GM21526 (cell line): ENCODE measurements at regions not wholly inside any gene's neighbourhood (a gene's known extent, or its start where the extent isn't known, plus 50 kb on each side); places are given as distances from the start of the nearest gene placed in this dataset.

ENCODE experiments used
- ATAC-seq: cut with Tn5 transposase; IDR thresholded peaks from one replicate; pipeline ENCODE4 v1.9.1; 2021; ENCODE audit warnings: moderate library complexity; ENCODE audit not compliant: unreplicated experiment, low FRiP score

DNA sequence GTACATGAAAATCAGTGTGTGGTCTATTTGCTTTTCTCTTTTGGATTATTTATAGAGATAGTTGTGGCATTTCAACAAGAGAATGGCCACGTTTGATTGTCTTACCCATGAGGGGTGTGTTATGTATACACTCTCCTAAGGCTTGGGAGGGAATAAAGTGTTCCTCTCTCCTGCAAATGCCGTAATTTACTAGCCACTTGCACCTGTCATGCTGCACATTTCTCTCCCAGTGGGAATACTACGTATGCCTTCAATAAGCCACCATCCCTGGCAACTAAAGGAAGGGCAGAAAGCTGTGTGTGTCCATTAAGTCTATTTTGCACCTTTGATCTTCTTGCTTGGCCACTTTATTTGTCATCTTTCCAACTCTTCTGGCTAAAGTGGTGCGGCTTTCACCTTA is 541.2 kb downstream of the QKI start:
- no peak for ATAC-seq

DNA sequence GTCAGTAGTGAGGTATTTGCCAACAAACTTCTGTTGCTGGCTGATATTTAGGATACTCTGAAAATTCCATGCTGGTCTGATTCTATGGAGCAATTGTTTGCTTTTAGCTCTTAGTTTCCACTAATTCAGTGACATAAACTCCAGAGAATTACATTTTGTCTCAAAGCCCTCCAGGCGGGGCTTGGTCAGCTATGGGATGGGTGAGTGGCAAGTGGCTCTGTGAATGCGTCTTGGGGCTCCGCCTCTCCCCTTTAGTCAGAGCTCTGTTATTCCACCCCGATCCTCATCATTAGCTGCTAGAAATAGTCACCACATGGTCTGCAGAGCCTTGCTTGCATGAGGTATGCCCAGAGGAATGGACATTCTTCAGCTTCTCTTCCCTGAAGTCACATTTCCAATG is 540.6 kb downstream of the QKI start:
- no peak for ATAC-seq

DNA sequence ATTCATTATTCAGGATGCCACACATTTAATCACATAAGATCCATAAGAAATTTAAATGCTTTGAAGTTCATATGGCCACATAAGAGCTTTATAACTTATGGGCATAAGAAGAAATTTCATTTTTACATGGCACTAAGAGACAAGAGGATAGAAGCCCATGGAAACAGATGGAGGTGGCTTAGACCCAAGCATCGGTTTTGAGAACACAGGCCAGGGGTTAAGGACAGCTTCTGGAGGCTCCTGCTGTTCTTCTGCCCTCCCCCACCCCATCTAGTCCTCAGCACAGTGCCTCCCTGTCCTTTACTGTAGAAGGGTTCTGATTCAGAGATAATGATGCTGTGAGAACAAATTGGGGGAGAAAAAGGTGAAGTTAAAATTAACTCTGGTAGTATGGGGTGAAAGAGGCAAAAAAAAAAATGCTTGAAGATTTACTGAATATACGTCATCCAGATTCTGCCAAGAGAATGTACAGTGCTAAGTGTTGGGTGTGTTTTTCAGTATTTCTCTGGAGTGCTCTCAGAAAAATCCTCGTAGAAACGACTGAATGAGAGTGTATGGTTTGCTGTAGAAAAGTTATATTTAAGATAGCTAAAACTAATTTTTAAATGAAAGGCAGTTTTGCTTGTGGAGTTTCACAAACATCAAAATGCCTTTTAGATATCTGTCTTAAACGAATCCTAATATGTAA is 539.7 kb downstream of the QKI start:
- no peak for ATAC-seq

DNA sequence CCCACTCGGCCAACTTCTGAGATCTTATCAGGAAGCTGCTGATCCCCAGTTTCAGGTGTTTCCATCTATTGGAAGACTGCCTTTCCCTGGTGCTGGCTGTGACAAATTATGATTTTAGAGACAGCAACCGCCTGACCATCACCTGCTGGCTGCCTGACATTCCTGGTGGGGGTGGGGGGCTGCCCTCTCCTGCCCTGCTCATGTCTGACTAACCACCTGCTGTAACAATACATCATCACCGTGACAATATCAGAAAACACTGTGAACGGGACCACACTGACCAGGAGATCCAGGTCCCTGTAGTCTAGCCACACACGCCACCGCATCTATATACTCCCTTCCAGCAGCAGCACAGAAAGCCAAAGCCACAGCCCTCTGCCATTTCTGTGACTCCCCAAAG is 537.5 kb downstream of the QKI start:
- no peak for ATAC-seq

DNA sequence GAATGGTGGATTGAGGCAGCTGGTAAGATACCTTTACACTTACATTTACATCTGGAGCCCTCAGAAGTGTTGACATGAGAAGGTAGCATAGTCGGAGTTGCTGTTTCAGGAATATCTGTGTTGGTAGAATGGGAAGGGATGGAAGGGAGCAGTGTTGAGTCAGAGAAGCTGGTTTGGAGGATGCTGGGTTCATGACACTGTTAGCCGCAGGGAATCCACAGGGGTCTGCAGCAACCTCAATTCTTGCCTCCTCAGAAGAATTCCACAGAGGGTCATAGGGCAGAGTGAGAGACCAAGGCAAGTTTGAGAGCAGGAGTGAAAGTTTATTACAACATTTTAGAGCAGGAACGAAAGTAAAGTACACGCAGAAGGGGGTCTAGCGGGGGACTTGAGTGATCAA is 536.8 kb downstream of the QKI start:
- no peak for ATAC-seq

DNA sequence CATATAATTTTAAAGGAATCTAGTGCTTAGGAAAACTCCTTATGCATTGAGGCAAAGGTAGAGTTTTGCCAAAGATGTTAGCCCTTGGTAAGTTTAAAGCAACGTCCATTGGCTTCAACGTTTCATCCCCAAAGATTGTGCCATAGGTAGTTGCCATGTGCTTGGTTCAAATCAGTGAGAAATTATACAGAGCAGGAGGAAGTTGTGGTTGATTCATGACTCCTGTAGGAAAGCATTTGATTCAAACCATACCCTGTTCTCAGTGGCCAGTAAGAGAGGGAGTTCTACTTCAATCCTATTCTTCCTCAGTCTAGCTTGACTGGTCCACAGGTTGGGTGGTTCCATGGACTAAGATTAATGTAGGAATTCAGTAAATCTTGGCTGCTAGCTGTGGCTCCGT is 535.6 kb downstream of the QKI start:
- no peak for ATAC-seq

DNA sequence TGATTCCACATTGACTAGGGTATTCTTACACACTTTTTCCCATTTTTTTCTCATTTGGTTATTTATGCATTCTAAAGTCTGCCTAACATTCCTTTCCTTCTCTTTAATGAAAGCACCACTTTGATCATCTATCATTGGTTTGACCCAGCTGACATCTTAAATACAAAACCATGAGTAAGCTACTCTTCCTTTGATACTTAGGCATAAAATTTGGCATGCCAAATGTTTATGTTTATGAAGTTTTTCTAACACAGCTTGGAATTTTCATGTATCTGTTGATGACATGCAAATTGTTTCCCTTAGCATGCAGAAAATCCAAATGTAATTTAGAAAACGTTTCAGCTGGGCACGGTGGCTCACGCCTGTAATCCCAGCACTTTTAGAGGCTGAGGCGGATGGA is 534.9 kb downstream of the QKI start:
- ATAC-seq, result no peak

DNA sequence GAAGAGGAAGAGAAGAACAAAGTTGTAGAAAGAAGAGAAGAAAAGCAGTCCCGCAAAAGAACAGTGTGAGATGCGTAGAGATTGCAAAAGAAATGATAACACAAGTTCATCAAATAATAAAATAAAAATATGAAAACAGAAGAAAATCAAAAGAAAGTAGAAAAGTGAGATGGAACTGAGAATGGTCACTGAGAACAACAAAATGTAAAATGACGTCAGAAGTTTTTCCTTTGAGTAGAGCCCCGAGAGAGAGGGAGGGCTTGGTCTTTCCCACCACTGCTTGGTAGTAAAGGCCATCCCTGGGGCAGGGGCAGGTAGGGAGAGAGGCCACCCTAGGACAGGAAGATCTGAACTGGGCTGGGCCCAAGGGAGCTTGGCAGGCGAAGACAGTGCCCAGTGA is 533.7 kb downstream of the QKI start:
- ATAC-seq, result no peak

DNA sequence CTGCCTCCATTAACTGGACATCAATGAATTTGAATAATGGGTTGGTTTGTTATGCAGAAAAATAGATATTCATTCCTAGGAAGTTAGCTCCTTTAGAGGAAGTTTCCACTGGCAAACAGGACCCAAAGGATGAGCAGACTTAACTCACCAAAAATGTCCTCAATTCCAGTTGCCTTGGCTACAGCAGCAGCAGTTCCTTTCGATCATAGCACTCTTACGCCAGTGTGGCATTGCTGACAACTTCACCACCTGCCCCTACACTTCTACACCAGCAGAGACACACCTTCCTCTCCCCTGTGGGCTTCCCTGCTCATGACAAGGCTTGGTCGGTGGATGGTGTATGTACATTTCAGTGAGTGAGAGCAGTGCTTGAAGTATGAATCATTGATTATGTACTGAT is 532.8 kb downstream of the QKI start:
- no peak for ATAC-seq

DNA sequence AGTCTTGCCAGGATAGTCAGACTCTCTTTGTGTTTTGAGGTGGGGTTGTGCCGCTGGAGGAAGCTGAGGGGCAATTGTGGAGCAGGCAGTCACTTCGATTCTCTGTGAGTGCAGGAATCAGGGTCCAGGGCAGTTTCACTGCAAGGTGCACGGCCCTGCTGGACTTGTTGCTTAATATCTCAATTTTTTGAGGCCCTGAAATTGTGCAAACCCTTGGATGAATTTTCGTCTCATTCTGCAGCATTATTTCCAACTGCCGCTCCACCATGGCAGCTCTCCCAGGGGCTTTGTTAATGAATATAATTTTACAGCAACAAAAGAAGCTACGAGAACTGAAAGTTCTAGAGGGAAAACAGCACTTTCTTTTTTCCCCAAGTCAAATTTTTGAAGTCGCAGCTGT is 531.9 kb downstream of the QKI start:
- no peak for ATAC-seq

DNA sequence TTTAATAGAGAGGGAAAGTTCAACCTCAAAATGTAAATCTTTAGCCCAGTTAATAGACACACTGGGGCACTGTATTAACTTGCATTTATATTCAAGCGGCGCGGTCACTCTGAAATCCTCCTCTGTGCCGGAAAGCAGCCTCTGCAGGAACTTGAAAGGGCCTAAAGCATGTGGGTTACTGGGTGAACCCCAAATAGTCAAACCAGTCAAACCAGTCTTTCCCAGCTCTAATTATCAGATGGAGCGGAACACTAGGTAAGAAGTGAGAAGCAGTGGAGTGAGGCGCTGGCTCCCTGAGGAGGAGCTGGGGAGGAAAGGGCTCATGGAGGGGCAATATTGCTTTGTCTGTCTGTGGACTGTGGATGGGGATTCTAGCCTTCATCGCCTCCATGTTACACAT is 531.3 kb downstream of the QKI start:
- no peak for ATAC-seq

DNA sequence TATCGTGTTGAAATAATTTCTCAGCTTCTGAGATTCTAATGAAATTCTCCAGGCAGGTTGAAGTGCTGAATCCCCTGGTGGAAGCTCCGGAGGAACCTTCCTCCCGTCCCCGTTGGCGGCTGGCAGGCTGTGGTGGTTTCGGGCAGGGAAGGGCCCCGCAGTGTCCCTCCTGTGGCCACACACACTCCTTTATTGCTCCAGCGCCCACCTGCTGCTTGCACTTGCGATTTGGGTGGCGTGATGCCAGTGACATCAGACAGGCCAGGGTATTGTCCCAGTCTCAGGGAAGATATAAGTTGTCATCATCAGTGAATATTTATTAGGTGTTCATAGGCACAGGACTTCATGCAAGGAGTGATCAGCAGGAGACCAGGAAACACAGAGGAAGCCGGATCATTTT is 530.4 kb downstream of the QKI start:
- ATAC-seq, result no peak

DNA sequence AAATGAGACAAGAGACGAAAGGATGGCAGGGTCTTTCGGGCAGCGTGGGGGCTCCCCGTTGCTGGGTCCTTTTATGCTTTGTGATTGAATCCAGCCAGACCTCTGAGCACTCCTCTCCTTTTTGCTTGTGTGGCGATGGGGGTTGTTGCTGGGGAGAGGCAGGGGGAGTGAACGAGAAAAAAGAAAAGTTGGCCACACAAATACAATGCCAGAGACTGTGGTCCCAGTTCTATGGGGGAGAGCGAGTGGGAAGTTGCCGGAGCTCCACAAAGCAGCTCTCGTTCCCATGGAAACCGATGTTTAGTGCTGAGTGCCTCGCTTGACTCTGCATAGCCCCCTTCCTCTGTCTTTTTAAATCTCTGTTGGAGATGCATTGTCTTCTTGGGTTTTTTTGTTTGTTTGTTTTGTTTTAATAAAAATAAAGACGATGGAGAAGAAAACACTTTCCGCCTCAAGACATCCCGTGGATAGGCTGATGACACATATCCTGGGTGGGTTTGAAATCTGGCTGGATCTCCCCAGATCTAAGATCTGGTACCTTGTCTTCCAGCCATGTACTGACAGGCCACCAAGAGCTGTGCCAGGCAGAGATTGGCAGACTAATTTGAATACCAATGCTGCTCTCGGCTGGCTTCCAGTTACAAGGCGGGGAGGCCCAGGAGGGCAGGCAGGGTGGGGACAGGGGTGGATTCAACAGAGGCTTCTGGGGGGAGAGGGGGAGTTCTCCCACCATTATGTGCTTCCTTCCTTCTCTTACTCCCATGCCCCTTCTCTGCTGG is 529.3 kb downstream of the QKI start:
- ATAC-seq, result no peak

DNA sequence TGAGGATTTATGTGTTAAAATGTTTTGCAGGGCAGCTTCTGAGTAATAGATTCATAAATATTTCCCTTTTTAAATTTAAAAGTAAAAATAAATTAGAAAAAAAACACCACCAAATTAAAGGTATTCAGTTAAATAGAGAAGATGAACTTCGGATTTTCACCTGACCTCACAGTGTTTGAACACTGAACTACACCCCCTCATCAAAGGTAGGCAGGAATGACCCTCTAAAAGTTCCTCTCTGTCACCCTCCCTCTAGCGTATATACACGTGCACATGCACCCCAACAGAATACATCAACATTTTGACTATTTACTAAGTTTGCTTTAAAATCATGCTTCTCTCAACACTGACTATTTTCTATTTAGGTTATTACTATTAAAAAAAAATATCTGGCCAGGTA is 528.3 kb downstream of the QKI start:
- ATAC-seq, result no peak

DNA sequence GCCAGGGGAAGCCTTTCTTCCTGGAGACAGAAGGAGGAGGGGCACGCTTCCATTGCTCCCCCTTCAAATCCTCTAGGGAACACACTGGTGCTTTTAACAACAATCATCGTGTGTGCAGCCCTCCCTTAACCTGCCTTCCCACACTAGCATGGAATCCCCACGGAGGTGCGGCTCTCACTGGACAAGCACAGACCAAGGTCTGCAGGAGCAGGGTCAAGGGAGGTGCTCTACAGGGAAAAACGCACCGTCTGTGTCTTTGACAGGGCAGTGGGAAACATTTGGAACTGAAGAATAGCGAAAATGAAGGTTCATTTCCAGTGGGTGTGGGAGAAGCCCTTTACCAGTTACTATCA is 527.1 kb downstream of the QKI start:
- no peak for ATAC-seq

DNA sequence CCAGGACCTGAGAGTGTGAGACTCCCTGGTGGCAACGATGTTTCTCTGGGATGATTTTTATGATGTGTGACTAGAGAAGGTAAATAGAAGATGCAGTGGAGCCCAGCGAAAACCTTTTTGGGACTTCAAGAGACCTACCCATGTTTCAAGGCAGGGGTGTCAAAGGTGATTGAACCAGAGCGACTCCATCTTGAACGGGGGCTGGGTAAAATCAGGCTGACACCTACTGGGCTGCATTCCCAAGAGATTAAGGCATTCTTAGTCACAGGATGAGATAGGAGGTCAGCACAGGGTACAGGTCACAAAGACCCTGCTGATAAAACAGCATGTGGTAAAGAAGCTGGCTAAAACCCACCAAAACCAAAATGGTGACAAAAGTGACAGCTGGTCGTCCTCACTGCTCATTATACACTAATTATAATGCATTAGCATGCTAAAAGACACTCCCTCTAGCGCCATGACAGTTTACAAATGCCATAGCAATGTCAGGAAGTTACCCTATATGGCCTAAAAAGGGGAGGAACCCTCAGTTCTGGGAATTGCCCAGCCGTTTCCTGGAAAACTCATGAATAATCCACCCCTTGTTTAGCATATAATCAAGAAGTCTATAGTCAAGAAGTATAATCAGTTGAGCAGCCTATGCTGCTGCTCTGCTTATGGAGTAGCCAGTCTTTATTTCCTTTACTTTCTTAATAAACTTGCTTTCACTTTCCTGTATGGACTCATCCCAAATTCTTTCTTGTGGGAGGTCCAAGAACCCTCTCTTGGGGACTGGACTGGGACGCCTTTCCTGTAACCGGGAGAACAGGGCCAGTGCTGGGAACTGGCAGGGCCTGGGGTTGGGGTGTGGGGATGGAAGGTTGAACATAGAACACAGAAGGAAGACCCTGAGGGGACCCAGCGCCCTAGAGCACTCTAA is 526.4 kb downstream of the QKI start:
- ATAC-seq, result no peak

DNA sequence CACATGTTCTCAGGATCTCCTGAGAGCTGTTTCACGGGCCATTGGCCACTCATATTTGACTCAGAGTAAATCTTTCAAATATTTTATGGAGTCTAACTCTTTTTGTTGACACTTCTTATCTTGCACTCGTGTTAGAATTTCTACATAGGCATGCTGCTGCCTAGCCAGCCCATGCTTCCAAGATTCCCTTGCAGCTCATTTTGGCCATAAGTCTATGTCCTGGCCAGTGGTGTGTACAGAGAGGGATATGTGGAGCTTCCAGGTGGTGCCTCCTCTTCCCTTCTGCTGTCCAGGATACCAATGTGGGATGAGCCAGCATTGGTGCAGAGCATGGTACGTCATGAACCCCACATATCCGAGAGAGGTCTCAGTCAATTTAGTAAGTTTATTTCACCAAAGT is 522.6 kb downstream of the QKI start:
- no peak for ATAC-seq

DNA sequence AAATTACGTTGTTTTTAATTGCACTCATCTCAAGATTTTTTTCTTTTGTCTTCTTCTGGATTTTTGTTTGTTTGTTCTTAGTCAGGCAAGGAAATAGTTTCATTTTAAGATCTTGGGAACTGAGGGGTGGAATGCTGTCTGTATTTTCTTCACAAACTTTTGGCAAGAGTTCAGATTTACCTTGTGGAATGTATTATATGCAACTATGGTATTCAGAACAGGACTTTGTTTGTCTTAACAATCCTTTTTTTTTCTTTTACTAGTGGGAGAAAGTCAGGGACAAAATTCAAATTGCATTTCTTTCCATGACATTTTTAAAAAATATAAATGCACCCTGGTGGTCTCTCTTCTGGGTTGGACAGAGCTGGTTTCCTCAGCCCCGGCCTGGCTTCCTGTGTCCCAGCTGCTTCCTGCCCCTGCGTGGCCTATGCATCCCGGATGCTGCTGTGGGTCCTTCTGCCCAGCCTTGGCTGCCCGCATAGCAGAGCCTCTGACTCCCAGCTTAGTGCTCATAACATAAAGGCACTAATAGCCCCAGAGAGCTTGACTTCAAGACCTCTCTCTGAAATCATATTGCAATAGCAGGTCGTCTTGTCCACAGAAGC is 520.7 kb downstream of the QKI start:
- no peak for ATAC-seq

DNA sequence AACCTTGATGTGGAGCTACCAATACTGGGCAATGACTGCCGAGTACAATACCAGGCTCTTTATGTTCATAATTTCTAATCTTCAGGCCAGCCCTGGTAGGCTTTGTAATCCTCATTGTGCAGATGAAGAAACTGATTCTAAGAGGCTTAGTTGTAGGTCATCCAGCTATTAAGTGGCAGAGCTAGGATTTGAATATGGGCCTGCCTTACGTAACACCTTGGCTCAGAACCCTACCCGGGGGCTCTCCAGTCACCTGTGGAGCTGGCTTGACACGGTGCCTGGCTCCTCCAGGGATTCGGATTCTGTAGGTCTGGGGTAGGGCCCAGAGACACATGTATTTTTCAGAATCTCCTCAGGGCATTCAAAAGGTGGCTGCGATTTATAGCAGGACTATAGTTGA is 515.5 kb downstream of the QKI start:
- ATAC-seq, result no peak

DNA sequence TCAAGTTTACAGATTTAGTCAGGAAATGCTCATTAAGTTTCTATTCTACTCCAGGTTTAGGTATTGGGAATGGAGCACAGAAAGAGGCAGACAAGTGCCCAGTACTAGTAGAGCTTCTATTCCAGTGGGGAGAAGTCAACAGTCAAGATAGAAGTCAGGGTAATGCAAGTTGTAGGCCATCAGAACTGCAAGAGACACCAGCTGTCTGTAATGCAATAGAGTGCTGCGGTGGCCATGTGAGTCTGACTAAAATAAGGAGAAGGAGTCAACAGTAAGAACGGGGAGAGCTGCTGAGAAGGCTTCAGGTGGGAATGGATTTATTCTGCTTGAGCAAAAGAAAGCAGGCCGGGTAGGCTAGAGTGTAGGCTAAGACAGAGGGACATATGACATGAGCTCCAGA is 515.0 kb downstream of the QKI start:
- no peak for ATAC-seq

DNA sequence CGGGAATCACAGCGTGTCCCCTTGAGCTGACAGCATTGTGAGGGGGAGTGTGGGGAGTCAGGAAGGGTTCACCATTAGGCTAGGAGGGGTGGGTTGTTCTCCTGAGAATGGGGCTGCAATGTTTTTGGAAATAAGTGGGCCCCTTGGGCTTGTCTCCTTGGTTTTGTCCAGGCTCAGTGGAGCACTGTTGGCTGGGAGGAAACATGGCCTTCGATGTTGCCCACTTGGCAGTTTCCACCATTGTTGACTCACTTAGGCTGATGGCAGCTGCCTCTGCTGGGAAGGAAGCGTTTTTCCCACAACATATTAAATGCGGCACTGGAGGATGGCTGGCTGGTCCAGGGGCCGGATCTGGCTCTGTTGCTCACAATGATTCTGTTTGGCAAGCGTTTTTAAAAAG is 512.1 kb downstream of the QKI start:
- ATAC-seq, result no peak
